ENCODE measurements at regions not wholly inside any gene's neighbourhood (a gene's known extent, or its start where the extent isn't known, plus 50 kb on each side); places are given as distances from the start of the nearest gene placed in this dataset.

DNA sequence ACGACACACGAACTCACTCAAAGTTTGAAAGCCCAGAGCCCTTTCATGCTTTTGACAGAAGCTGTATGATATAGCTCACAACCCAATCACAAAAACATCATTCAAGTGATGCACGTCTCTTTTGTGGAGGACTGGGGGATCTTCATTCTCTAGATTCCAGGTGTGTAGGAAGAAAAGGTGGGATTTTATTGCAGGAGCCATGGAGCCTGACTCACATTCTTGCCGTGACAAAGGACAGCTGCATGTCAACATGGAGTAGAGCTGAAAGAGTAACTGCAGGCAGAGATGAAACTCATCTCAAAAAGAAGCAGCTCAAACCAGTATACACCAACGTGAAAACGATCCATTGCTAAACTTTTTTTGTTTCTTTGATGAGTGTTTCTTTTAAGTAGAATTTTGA, 50.9 kb upstream of the PDE1A start:
- Histone ChIP-seq H3K9me2 (ENCODE audit: insufficient read depth, low read length) (no peaks in the 10 kb centered on the region), H3K79me2 (replicated peaks; ENCODE audit: insufficient read depth, low read length) (no peaks in the 10 kb centered on the region), H3K4me3 (ENCODE audit: low read length) (no peak overlapping the region), H2AFZ (ENCODE audit: low read depth, low read length) (no peak overlapping the region), H3K4me2 (ENCODE audit: low read length) (no peak overlapping the region), H4K20me1 (ENCODE audit: insufficient read depth) (no peaks in the 10 kb centered on the region), H3K9ac (ENCODE audit: low read length) (no peak overlapping the region), H3K36me3 (ENCODE audit: insufficient read depth, low read length) (no peaks in the 10 kb centered on the region), H3K9me3 (ENCODE audit: low read length) (no peaks in the 10 kb centered on the region), H3K27ac (ENCODE audit: low read length) (no peak overlapping the region), H3F3A (ENCODE audit: insufficient read depth, low read length, poor library complexity, severe bottlenecking) (no peaks in the 10 kb centered on the region), H3K27me3 (ENCODE audit: insufficient read depth, low read depth, low read length) (no peaks in the 10 kb centered on the region)
- TF ChIP-seq, protein P1, sequence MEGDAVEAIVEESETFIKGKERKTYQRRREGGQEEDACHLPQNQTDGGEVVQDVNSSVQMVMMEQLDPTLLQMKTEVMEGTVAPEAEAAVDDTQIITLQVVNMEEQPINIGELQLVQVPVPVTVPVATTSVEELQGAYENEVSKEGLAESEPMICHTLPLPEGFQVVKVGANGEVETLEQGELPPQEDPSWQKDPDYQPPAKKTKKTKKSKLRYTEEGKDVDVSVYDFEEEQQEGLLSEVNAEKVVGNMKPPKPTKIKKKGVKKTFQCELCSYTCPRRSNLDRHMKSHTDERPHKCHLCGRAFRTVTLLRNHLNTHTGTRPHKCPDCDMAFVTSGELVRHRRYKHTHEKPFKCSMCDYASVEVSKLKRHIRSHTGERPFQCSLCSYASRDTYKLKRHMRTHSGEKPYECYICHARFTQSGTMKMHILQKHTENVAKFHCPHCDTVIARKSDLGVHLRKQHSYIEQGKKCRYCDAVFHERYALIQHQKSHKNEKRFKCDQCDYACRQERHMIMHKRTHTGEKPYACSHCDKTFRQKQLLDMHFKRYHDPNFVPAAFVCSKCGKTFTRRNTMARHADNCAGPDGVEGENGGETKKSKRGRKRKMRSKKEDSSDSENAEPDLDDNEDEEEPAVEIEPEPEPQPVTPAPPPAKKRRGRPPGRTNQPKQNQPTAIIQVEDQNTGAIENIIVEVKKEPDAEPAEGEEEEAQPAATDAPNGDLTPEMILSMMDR (IDR thresholded peaks at IDR 0.05; ENCODE audit: poor library complexity, severe bottlenecking), result no peak
- TF ChIP-seq POLR2AphosphoS5 (IDR thresholded peaks at IDR 0.05), result no peak
- no peak for TF ChIP-seq RAD21 (conservative IDR thresholded peaks at IDR 0.05)
- TF ChIP-seq EZH2 (IDR thresholded peaks at IDR 0.05; ENCODE audit: borderline replicate concordance, insufficient read depth, low read length, poor library complexity, severe bottlenecking), result no peak
- TF ChIP-seq SMC3 (conservative IDR thresholded peaks at IDR 0.05; ENCODE audit: poor library complexity), result no peak
- TF ChIP-seq, protein P2, sequence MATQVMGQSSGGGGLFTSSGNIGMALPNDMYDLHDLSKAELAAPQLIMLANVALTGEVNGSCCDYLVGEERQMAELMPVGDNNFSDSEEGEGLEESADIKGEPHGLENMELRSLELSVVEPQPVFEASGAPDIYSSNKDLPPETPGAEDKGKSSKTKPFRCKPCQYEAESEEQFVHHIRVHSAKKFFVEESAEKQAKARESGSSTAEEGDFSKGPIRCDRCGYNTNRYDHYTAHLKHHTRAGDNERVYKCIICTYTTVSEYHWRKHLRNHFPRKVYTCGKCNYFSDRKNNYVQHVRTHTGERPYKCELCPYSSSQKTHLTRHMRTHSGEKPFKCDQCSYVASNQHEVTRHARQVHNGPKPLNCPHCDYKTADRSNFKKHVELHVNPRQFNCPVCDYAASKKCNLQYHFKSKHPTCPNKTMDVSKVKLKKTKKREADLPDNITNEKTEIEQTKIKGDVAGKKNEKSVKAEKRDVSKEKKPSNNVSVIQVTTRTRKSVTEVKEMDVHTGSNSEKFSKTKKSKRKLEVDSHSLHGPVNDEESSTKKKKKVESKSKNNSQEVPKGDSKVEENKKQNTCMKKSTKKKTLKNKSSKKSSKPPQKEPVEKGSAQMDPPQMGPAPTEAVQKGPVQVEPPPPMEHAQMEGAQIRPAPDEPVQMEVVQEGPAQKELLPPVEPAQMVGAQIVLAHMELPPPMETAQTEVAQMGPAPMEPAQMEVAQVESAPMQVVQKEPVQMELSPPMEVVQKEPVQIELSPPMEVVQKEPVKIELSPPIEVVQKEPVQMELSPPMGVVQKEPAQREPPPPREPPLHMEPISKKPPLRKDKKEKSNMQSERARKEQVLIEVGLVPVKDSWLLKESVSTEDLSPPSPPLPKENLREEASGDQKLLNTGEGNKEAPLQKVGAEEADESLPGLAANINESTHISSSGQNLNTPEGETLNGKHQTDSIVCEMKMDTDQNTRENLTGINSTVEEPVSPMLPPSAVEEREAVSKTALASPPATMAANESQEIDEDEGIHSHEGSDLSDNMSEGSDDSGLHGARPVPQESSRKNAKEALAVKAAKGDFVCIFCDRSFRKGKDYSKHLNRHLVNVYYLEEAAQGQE (IDR thresholded peaks at IDR 0.05; ENCODE audit: borderline replicate concordance), result no peak
- no peak for TF ChIP-seq EP300 (conservative IDR thresholded peaks at IDR 0.05; ENCODE audit: poor library complexity, severe bottlenecking)
- TF ChIP-seq TAF1 (IDR thresholded peaks at IDR 0.05; ENCODE audit: low read depth), result no peak
- TF ChIP-seq MXI1 (conservative IDR thresholded peaks at IDR 0.05; ENCODE audit: poor library complexity, severe bottlenecking), result no peak

DNA sequence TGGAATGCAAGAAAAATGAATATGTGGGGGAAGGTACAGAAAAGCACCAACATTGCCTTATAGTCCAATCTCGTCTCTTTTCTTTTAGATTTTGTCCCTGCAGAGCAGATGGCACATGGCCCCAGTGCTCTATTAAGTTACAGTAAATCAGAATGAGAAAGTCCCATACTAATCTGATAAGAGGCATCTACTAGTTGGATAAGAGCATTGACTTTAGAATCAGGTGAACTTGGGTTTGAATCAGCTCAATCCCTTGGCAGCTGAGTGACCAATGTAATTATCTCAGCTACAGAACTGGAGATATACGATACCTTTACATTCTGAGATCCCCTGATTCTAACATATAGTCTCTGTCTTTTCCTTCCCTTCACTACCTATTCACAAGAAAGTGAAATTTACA, 54.8 kb upstream of the PDE1A start:
- no peak for TF ChIP-seq SMC3 (conservative IDR thresholded peaks at IDR 0.05; ENCODE audit: poor library complexity)
- TF ChIP-seq RAD21 (conservative IDR thresholded peaks at IDR 0.05), result no peak
- TF ChIP-seq POLR2AphosphoS5 (IDR thresholded peaks at IDR 0.05), result no peak
- TF ChIP-seq EP300 (conservative IDR thresholded peaks at IDR 0.05; ENCODE audit: poor library complexity, severe bottlenecking), result no peak
- no peak for TF ChIP-seq MXI1 (conservative IDR thresholded peaks at IDR 0.05; ENCODE audit: poor library complexity, severe bottlenecking)
- TF ChIP-seq, protein P1 (IDR thresholded peaks at IDR 0.05; ENCODE audit: poor library complexity, severe bottlenecking), result no peak
- TF ChIP-seq TAF1 (IDR thresholded peaks at IDR 0.05; ENCODE audit: low read depth), result no peak
- no peak for TF ChIP-seq EZH2 (IDR thresholded peaks at IDR 0.05; ENCODE audit: borderline replicate concordance, insufficient read depth, low read length, poor library complexity, severe bottlenecking)
- TF ChIP-seq, protein P2 (IDR thresholded peaks at IDR 0.05; ENCODE audit: borderline replicate concordance), result no peak
- H2AFZ ChIP-seq (ENCODE audit: low read depth, low read length), result no peak overlapping the region

More for the DNA sequence above, 54.8 kb upstream of the PDE1A start:
- no peaks in the 10 kb centered on the region for H3K79me2 ChIP-seq (replicated peaks; ENCODE audit: insufficient read depth, low read length)
- H3K4me2 ChIP-seq (ENCODE audit: low read length), result no peak overlapping the region
- no peaks in the 10 kb centered on the region for H4K20me1 ChIP-seq (ENCODE audit: insufficient read depth)
- H3K9me3 ChIP-seq (ENCODE audit: low read length), result no peaks in the 10 kb centered on the region
- H3K9ac ChIP-seq (ENCODE audit: low read length), result no peak overlapping the region
- H3K36me3 ChIP-seq (ENCODE audit: insufficient read depth, low read length), result no peaks in the 10 kb centered on the region
- no peaks in the 10 kb centered on the region for H3F3A ChIP-seq (ENCODE audit: insufficient read depth, low read length, poor library complexity, severe bottlenecking)
- no peaks in the 10 kb centered on the region for H3K9me2 ChIP-seq (ENCODE audit: insufficient read depth, low read length)
- no peaks in the 10 kb centered on the region for H3K27me3 ChIP-seq (ENCODE audit: insufficient read depth, low read depth, low read length)
- H3K4me3 ChIP-seq (ENCODE audit: low read length), result no peak overlapping the region
- no peak overlapping the region for H3K27ac ChIP-seq (ENCODE audit: low read length)

All from neural cell (in vitro differentiated cells).